Colonic mucosa (tissue), 4 donors: ENCODE measurements at regions not wholly inside any gene's neighbourhood (a gene's known extent, or its start where the extent isn't known, plus 50 kb on each side); places are given as distances from the start of the nearest gene placed in this dataset.

Source experiments
- DNase-seq: peaks from one replicate; pipeline ENCODE4 v3.0.0-alpha.2; 2020
- H3K27ac ChIP-seq: fragments of 200-600 bp; one replicate; pipeline ENCODE4 v1.8.0; 2021
- H3K27me3 ChIP-seq: fragments of 200-600 bp; one replicate; pipeline ENCODE4 v1.8.0; 2021
- H3K36me3 ChIP-seq: fragments of 200-600 bp; one replicate; pipeline ENCODE4 v1.8.0; 2021
- H3K4me1 ChIP-seq: fragments of 200-600 bp; one replicate; pipeline ENCODE4 v1.8.0; 2021; ENCODE audit warnings: mild to moderate bottlenecking
- H3K4me3 ChIP-seq: fragments of 200-600 bp; one replicate; pipeline ENCODE4 v1.8.0; 2021
- H3K9ac ChIP-seq, 2 donors: one replicate each; pipeline ENCODE4 v1.7.0; 2013; ENCODE audit warnings: control low read depth in 2 of 2, low read depth in 2 of 2, low read length in 2 of 2
- H3K9me3 ChIP-seq: fragments of 200-600 bp; one replicate; pipeline ENCODE4 v1.8.0; 2021
- CTCF ChIP-seq: fragments of 200-600 bp; IDR thresholded peaks from one replicate; pipeline ENCODE4 v1.8.0; 2022; ENCODE audit warnings: antibody characterized with exemption, mild to moderate bottlenecking
- intact Hi-C: fragments of 100-400 bp; cut with DNase I; formaldehyde crosslinking; loops from one replicate; pipeline ENCODE4 v1.14.1; 2022
- donor health status: healthy.
- donor health status: DM: no; HTN: no; CAD: no.
- donor health status: DM: no; HTN: no; CAD: no.

GRCh38 chr1:112798292-112798691, 83.2 kb upstream of the PPM1J start:
- H3K4me3 ChIP-seq, result no peak overlapping the region
- no peaks in the 10 kb centered on the region for H3K9me3 ChIP-seq
- H3K9ac ChIP-seq, result no peak overlapping the region
- no peak for DNase-seq
- no peak for TF ChIP-seq CTCF
- H3K4me1 ChIP-seq, result no peaks in the 10 kb centered on the region
- no peaks in the 10 kb centered on the region for H3K36me3 ChIP-seq
- intact Hi-C loops, result no loop called here
- no peak overlapping the region for H3K27ac ChIP-seq
- no peaks in the 10 kb centered on the region for H3K27me3 ChIP-seq

- no peak for TF ChIP-seq CTCF
- Histone ChIP-seq H3K4me1 (no peaks in the 10 kb centered on the region), H3K9me3 (no peaks in the 10 kb centered on the region), H3K9ac (no peak overlapping the region), H3K4me3 (no peak overlapping the region), H3K27ac (no peak overlapping the region), H3K36me3 (no peaks in the 10 kb centered on the region), H3K27me3 (no peaks in the 10 kb centered on the region)
- intact Hi-C loops, result no loop called here
- DNase-seq, result no peak
Observed at GRCh38 chr1:112797224-112797623, 82.1 kb upstream of the PPM1J start.

GRCh38 chr1:112794654-112795239, 79.6 kb upstream of the PPM1J start:
- DNase-seq, result no peak
- H3K4me3 ChIP-seq, result no peak overlapping the region
- no peaks in the 10 kb centered on the region for H3K36me3 ChIP-seq
- no peaks in the 10 kb centered on the region for H3K9me3 ChIP-seq
- no peak overlapping the region for H3K9ac ChIP-seq
- no peaks in the 10 kb centered on the region for H3K4me1 ChIP-seq
- TF ChIP-seq CTCF, result no peak
- no peak overlapping the region for H3K27ac ChIP-seq
- intact Hi-C loops, result no loop called here
- H3K27me3 ChIP-seq, result no peaks in the 10 kb centered on the region

GRCh38 chr1:112793631-112794565, 78.8 kb upstream of the PPM1J start:
- no peaks in the 10 kb centered on the region for H3K4me1 ChIP-seq
- H3K27ac ChIP-seq, result no peak overlapping the region
- H3K9ac ChIP-seq, result no peak overlapping the region
- no peaks in the 10 kb centered on the region for H3K36me3 ChIP-seq
- DNase-seq, result no peak
- no peak for TF ChIP-seq CTCF
- no peaks in the 10 kb centered on the region for H3K27me3 ChIP-seq
- no peaks in the 10 kb centered on the region for H3K9me3 ChIP-seq
- intact Hi-C loops, result no loop called here
- no peak overlapping the region for H3K4me3 ChIP-seq

- Histone ChIP-seq H3K4me1 (no peaks in the 10 kb centered on the region), H3K36me3 (no peaks in the 10 kb centered on the region), H3K9ac (no peak overlapping the region), H3K9me3 (no peaks in the 10 kb centered on the region), H3K4me3 (no peak overlapping the region), H3K27me3 (no peaks in the 10 kb centered on the region), H3K27ac (no peak overlapping the region)
- no peak for DNase-seq
- intact Hi-C loops, result loop anchor here (2.0 kb wide), 1 partner anchor 35 kb away; no protein-coding TSS in a partner anchor
- no peak for TF ChIP-seq CTCF
Observed at GRCh38 chr1:112791723-112792104, 76.6 kb upstream of the PPM1J start.
